ENCODE measurements at regions not wholly inside any gene's neighbourhood (a gene's known extent, or its start where the extent isn't known, plus 50 kb on each side); places are given as distances from the start of the nearest gene placed in this dataset.

DNA sequence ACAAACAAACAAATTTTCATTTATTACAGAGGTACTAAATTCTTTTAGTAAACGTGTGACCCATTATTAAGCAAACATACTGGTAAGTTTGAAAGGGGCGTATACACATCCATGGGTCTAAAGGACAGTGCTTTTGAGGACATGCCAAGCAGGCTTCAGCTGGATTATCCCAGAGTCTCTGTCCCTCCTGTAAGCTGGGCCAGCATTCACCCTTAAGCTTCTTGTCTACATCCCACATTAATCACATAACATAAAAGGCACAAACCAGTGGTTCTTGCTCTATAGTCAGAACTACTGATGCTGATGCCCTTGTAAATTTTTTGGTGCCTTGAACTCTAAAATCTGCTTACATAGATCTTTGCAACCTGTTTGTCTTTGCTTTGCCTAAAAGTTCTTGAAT is 150.8 kb upstream of the BNIP2 start:
- WGBS, 2 experiments (ENCODE audit: insufficient coverage in 1 of 2, insufficient read length in 1 of 2), result 94 to 95% methylated on average over 2 of the region's 2 CpGs
- Histone ChIP-seq H3K9ac (ENCODE audit: extremely low read depth, low read length, poor library complexity, severe bottlenecking) (no peak overlapping the region), H3K4me3 (ENCODE audit: low read length) (no peak overlapping the region), H3K9me3 (ENCODE audit: control insufficient read depth, low read length) (no peaks in the 10 kb centered on the region), H3K4me1 (ENCODE audit: control insufficient read depth, insufficient read depth, low read length) (no peaks in the 10 kb centered on the region), H3K27ac (ENCODE audit: low read depth, low read length) (no peak overlapping the region), H3K36me3 (ENCODE audit: control insufficient read depth, insufficient read depth, low read length) (no peaks in the 10 kb centered on the region), H3K27me3 (ENCODE audit: control insufficient read depth, insufficient read depth, low read length, poor library complexity, severe bottlenecking) (no peaks in the 10 kb centered on the region)
- H3K4me1 Mint-ChIP-seq, result peaks cover 6% of the 10 kb centered on the region
- H3K27me3 Mint-ChIP-seq (ENCODE audit: insufficient read depth), result peaks cover 3% of the 10 kb centered on the region
- DNase-seq, result no peak
- no peaks in the 10 kb centered on the region for H3K36me3 Mint-ChIP-seq (ENCODE audit: low read depth)
- TF ChIP-seq, protein P1, sequence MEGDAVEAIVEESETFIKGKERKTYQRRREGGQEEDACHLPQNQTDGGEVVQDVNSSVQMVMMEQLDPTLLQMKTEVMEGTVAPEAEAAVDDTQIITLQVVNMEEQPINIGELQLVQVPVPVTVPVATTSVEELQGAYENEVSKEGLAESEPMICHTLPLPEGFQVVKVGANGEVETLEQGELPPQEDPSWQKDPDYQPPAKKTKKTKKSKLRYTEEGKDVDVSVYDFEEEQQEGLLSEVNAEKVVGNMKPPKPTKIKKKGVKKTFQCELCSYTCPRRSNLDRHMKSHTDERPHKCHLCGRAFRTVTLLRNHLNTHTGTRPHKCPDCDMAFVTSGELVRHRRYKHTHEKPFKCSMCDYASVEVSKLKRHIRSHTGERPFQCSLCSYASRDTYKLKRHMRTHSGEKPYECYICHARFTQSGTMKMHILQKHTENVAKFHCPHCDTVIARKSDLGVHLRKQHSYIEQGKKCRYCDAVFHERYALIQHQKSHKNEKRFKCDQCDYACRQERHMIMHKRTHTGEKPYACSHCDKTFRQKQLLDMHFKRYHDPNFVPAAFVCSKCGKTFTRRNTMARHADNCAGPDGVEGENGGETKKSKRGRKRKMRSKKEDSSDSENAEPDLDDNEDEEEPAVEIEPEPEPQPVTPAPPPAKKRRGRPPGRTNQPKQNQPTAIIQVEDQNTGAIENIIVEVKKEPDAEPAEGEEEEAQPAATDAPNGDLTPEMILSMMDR (conservative IDR thresholded peaks at IDR 0.05), result no peak
- no peak overlapping the region for H3K4me3 Mint-ChIP-seq
- H3K9me3 Mint-ChIP-seq, result peaks cover 3% of the 10 kb centered on the region
- no peak overlapping the region for H3K27ac Mint-ChIP-seq

DNA sequence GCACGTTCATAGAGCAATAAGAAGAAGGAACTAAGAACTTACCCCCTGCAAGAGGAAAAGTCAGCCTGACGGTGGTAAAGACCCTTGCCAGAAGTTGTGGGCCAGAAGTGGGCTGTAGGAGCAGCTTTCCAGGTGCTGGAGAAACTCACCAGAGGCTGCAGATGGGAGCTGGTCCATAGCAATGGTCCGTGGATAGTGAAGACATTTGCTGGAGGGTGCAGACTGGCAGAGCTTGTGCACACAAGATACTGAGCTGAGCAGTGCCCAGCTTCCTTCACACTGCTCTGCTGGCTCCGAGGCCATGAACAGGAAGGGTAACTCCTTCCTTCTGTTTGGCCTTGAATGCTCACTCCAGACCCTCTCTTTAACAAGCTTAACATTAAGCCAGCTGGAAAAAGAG is 149.8 kb upstream of the BNIP2 start:
- H3K27ac ChIP-seq (ENCODE audit: low read depth, low read length), result no peak overlapping the region
- 90 to 91% methylated on average over 4 of the region's 4 CpGs for WGBS, 2 experiments (ENCODE audit: insufficient coverage in 1 of 2, insufficient read length in 1 of 2)
- peaks cover 6% of the 10 kb centered on the region for H3K4me1 Mint-ChIP-seq
- no peaks in the 10 kb centered on the region for H3K4me1 ChIP-seq (ENCODE audit: control insufficient read depth, insufficient read depth, low read length)
- H3K9me3 ChIP-seq (ENCODE audit: control insufficient read depth, low read length), result no peaks in the 10 kb centered on the region
- H3K27ac Mint-ChIP-seq, result no peak overlapping the region
- no peaks in the 10 kb centered on the region for H3K27me3 ChIP-seq (ENCODE audit: control insufficient read depth, insufficient read depth, low read length, poor library complexity, severe bottlenecking)
- no peak overlapping the region for H3K4me3 Mint-ChIP-seq
- peaks cover 3% of the 10 kb centered on the region for H3K9me3 Mint-ChIP-seq
- no peaks in the 10 kb centered on the region for H3K36me3 Mint-ChIP-seq (ENCODE audit: low read depth)
- H3K36me3 ChIP-seq (ENCODE audit: control insufficient read depth, insufficient read depth, low read length), result no peaks in the 10 kb centered on the region
- TF ChIP-seq, protein P1 (conservative IDR thresholded peaks at IDR 0.05), result no peak
- peaks cover 1% of the 10 kb centered on the region for H3K27me3 Mint-ChIP-seq (ENCODE audit: insufficient read depth)
- DNase-seq, result no peak
- no peak overlapping the region for H3K9ac ChIP-seq (ENCODE audit: extremely low read depth, low read length, poor library complexity, severe bottlenecking)
- no peak overlapping the region for H3K4me3 ChIP-seq (ENCODE audit: low read length)

- Mint-ChIP-seq H3K36me3 (ENCODE audit: low read depth) (no peaks in the 10 kb centered on the region), H3K4me3 (no peak overlapping the region), H3K27ac (no peak overlapping the region), H3K4me1 (peaks cover 6% of the 10 kb centered on the region), H3K27me3 (ENCODE audit: insufficient read depth) (peaks cover 1% of the 10 kb centered on the region), H3K9me3 (no peaks in the 10 kb centered on the region)
- no peak for DNase-seq
- no peak overlapping the region for H3K4me3 ChIP-seq (ENCODE audit: low read length)
- H3K27ac ChIP-seq (ENCODE audit: low read depth, low read length), result no peak overlapping the region
- no peaks in the 10 kb centered on the region for H3K4me1 ChIP-seq (ENCODE audit: control insufficient read depth, insufficient read depth, low read length)
- no peaks in the 10 kb centered on the region for H3K9me3 ChIP-seq (ENCODE audit: control insufficient read depth, low read length)
- no peaks in the 10 kb centered on the region for H3K36me3 ChIP-seq (ENCODE audit: control insufficient read depth, insufficient read depth, low read length)
- H3K9ac ChIP-seq (ENCODE audit: extremely low read depth, low read length, poor library complexity, severe bottlenecking), result no peak overlapping the region
- TF ChIP-seq, protein P1 (conservative IDR thresholded peaks at IDR 0.05), result no peak
- H3K27me3 ChIP-seq (ENCODE audit: control insufficient read depth, insufficient read depth, low read length, poor library complexity, severe bottlenecking), result no peaks in the 10 kb centered on the region
- WGBS, 2 experiments (ENCODE audit: insufficient coverage in 1 of 2, insufficient read length in 1 of 2), result 85% methylated on average over 1 of the region's 1 CpG; no CpG with 5 or more reads in 1 of the 2 experiments
These were observed 146.7 kb upstream of the BNIP2 start for GRCh38 chr15:59835776-59836175.

Measured in endodermal cell (in vitro differentiated cells).